Left cardiac atrium (tissue), 4 donors: ENCODE measurements at regions not wholly inside any gene's neighbourhood (a gene's known extent, or its start where the extent isn't known, plus 50 kb on each side); places are given as distances from the start of the nearest gene placed in this dataset.

Experiments used
- ATAC-seq, 2 donors: fragments of 200-7000 bp; cut with Tn5 transposase; one replicate each; pipeline ENCODE4 v1.9.1; 2020; ENCODE audit warnings: mild to moderate bottlenecking in 2 of 2, moderate library complexity in 2 of 2
- DNase-seq: peaks from one replicate; pipeline ENCODE4 v3.0.0-alpha.2; 2020
- intact Hi-C, 2 donors: fragments of 100-400 bp; cut with DNase I; formaldehyde crosslinking; loops; one replicate each; pipeline versions ENCODE4 v1.14.1 to v1.15.1; 2022 to 2023
- donor health status: DM: no; HTN: yes; CAD: no.
- donor health status: DM: no; HTN: yes; CAD: no; lungs with severe emphysema.
- donor health status: DM: yes; HTN: yes; CAD: no.
- donor health status: Dilated cardiomyopathy.

- DNase-seq (no peak), ATAC-seq (peak in 1 of 2 donors; percentile 34)
- intact Hi-C loops: no loop called here
Measured at GRCh38 chr1:220368352-220369265, 96.4 kb upstream of the RAB3GAP2 start.

GRCh38 chr1:220367833-220368232, 95.6 kb upstream of the RAB3GAP2 start:
- intact Hi-C loops: no loop called here
- DNase-seq: no peak
- no peak for ATAC-seq

GRCh38 chr1:220366269-220366668, 94.0 kb upstream of the RAB3GAP2 start:
- DNase-seq (no peak), ATAC-seq (no peak)
- intact Hi-C loops: no loop called here

- ATAC-seq (no peak), DNase-seq (no peak)
- intact Hi-C loops: no loop called here
Measured at GRCh38 chr1:220363196-220363837, 91.1 kb upstream of the RAB3GAP2 start.

- peak in 1 of 2 donors; percentile 75 for ATAC-seq
- DNase-seq: no peak
Measured at GRCh38 chr1:220356981-220357850, 85.0 kb upstream of the RAB3GAP2 start.

GRCh38 chr1:220353229-220354012, 81.2 kb upstream of the RAB3GAP2 start:
- intact Hi-C loops: no loop called here
- no peak for ATAC-seq
- no peak for DNase-seq

More at GRCh38 chr1:220356981-220357850, 85.0 kb upstream of the RAB3GAP2 start:
- intact Hi-C loops: loop anchor here in 1 of 2 donors (5.0 kb wide), 1 partner anchor 430 kb away; the partner anchor contains the start of gene MTARC1

- ATAC-seq (no peak), DNase-seq (no peak)
- intact Hi-C loops: no loop called here
Measured at GRCh38 chr1:220348211-220348610, 76.0 kb upstream of the RAB3GAP2 start.

GRCh38 chr1:220347654-220348175, 75.5 kb upstream of the RAB3GAP2 start:
- intact Hi-C loops: no loop called here
- no peak for ATAC-seq
- no peak for DNase-seq

- no peak for ATAC-seq
- intact Hi-C loops: no loop called here
- DNase-seq: no peak
Measured at GRCh38 chr1:220344745-220345144, 72.5 kb upstream of the RAB3GAP2 start.

- DNase-seq (no peak), ATAC-seq (no peak)
- intact Hi-C loops: no loop called here
Measured at GRCh38 chr1:220342853-220343252, 70.6 kb upstream of the RAB3GAP2 start.

GRCh38 chr1:220341126-220341525, 68.9 kb upstream of the RAB3GAP2 start:
- DNase-seq (no peak), ATAC-seq (no peak)
- intact Hi-C loops: no loop called here

GRCh38 chr1:220339581-220339980, 67.3 kb upstream of the RAB3GAP2 start:
- ATAC-seq: no peak
- intact Hi-C loops: no loop called here
- DNase-seq: no peak

- ATAC-seq (no peak), DNase-seq (no peak)
- intact Hi-C loops: no loop called here
Measured at GRCh38 chr1:220338759-220339158, 66.5 kb upstream of the RAB3GAP2 start.

- intact Hi-C loops: no loop called here
- DNase-seq: no peak
- ATAC-seq: no peak
Measured at GRCh38 chr1:220336391-220337031, 64.3 kb upstream of the RAB3GAP2 start.

GRCh38 chr1:220335668-220336067, 63.4 kb upstream of the RAB3GAP2 start:
- ATAC-seq (no peak), DNase-seq (no peak)
- intact Hi-C loops: no loop called here

GRCh38 chr1:220331318-220331717, 59.1 kb upstream of the RAB3GAP2 start:
- intact Hi-C loops: no loop called here
- DNase-seq: no peak
- no peak for ATAC-seq

- intact Hi-C loops: no loop called here
- no peak for DNase-seq
- no peak for ATAC-seq
Measured at GRCh38 chr1:220330265-220330664, 58.0 kb upstream of the RAB3GAP2 start.

GRCh38 chr1:220327106-220327505, 54.9 kb upstream of the RAB3GAP2 start:
- intact Hi-C loops: no loop called here
- ATAC-seq: no peak
- DNase-seq: no peak
